ENCODE measurements at regions not wholly inside any gene's neighbourhood (a gene's known extent, or its start where the extent isn't known, plus 50 kb on each side); places are given as distances from the start of the nearest gene placed in this dataset.

GRCh38 chr12:47306130-47306529 lies 226.4 kb upstream of the AMIGO2 start:
- ChIA-PET POLR2A (interaction anchor here (0.7 to 2.4 kb wide), 28 partner anchors 11 to 345 kb away, joined by 3 to 38 read pairs (median 7); partner anchors contain the start of genes AMIGO2 and PCED1B), CTCF (interaction anchor here (1.3 to 2.1 kb wide), 2 partner anchors 102 to 273 kb away, joined by 4 to 19 read pairs; no protein-coding TSS in a partner anchor)

GRCh38 chr12:47305464-47305863 lies 225.7 kb upstream of the AMIGO2 start:
- Histone ChIP-seq H3K4me1 (ENCODE audit: insufficient read depth, low read length) (peaks cover 16% of the 10 kb centered on the region), H3K9me3 (ENCODE audit: control insufficient read depth in 1 of 2, insufficient read depth in 1 of 2, low read length in 2 of 2) (peaks cover 0 to 24% of the 10 kb centered on the region in 2 experiments), H3K27me3 (ENCODE audit: control insufficient read depth in 1 of 2, insufficient read depth in 2 of 2, low read length in 2 of 2) (no peaks in the 10 kb centered on the region), H3K4me3 (ENCODE audit: low read length) (no peak overlapping the region), H3K27ac (ENCODE audit: low read depth in 1 of 2, low read length in 2 of 2) (no peak overlapping the region), H3K36me3 (ENCODE audit: insufficient read depth, low read length) (no peaks in the 10 kb centered on the region)
- intact Hi-C loops (cut with DNase I, micrococcal nuclease): loop anchor here (5.0 to 10.0 kb wide), 6 partner anchors 83 to 1233 kb away; partner anchors contain the start of genes AMIGO2 (in 1 of the 2) and PCED1B (in 1 of the 2)
- DNase-seq (no peak), ATAC-seq (ENCODE audit: poor library complexity) (no peak)
- Mint-ChIP-seq H3K4me3 (peak overlapping the region; percentile 66), H3K4me1 (ENCODE audit: low read depth) (peaks cover 46% of the 10 kb centered on the region), H3K27ac (no peak overlapping the region), H3K27me3 (no peaks in the 10 kb centered on the region), H3K9me3 (peaks cover 9% of the 10 kb centered on the region), H3K36me3 (ENCODE audit: low read depth) (peaks cover 64% of the 10 kb centered on the region)
- CTCF ChIA-PET: no interaction called here
- POLR2A ChIA-PET: interaction anchor here (0.6 kb wide), 1 partner anchor 1314 kb away, joined by 3 read pairs; no protein-coding TSS in a partner anchor
- no peak for TF ChIP-seq CTCF (IDR thresholded peaks at IDR 0.05)

More at GRCh38 chr12:47306130-47306529, 226.4 kb upstream of the AMIGO2 start:
- Histone ChIP-seq H3K27me3 (ENCODE audit: control insufficient read depth in 1 of 2, insufficient read depth in 2 of 2, low read length in 2 of 2) (no peaks in the 10 kb centered on the region), H3K4me1 (ENCODE audit: insufficient read depth, low read length) (peaks cover 16% of the 10 kb centered on the region), H3K27ac (ENCODE audit: low read depth in 1 of 2, low read length in 2 of 2) (no peak overlapping the region), H3K9me3 (ENCODE audit: control insufficient read depth in 1 of 2, insufficient read depth in 1 of 2, low read length in 2 of 2) (peaks cover 3 to 20% of the 10 kb centered on the region in 2 experiments), H3K36me3 (ENCODE audit: insufficient read depth, low read length) (no peaks in the 10 kb centered on the region), H3K4me3 (ENCODE audit: low read length) (no peak overlapping the region)
- peaks cover 64% of the 10 kb centered on the region for H3K36me3 Mint-ChIP-seq (ENCODE audit: low read depth)
- intact Hi-C loops (cut with DNase I, micrococcal nuclease): loop anchor here (2.0 to 10.0 kb wide), 8 partner anchors 29 to 1234 kb away; partner anchors contain the start of genes AMIGO2 (in 2 of the 2) and PCED1B (in 2 of the 2)
- H3K4me3 Mint-ChIP-seq: peak overlapping the region; percentile 66
- ATAC-seq (ENCODE audit: poor library complexity) (no peak), DNase-seq (no peak)
- H3K27ac Mint-ChIP-seq: peak overlapping the region; percentile 93
- no peaks in the 10 kb centered on the region for H3K27me3 Mint-ChIP-seq
- peaks cover 46% of the 10 kb centered on the region for H3K4me1 Mint-ChIP-seq (ENCODE audit: low read depth)
- TF ChIP-seq CTCF (IDR thresholded peaks at IDR 0.05): no peak
- H3K9me3 Mint-ChIP-seq: peaks cover 9% of the 10 kb centered on the region

- peaks cover 25% of the 10 kb centered on the region for H3K4me1 ChIP-seq (ENCODE audit: insufficient read depth, low read length)
- H3K9me3 Mint-ChIP-seq: peaks cover 10% of the 10 kb centered on the region
- H3K4me3 ChIP-seq (ENCODE audit: low read length): no peak overlapping the region
- TF ChIP-seq CTCF (IDR thresholded peaks at IDR 0.05): no peak
- intact Hi-C loops (cut with DNase I, micrococcal nuclease): loop anchor here in 1 of 2 experiments (10.0 kb wide), 1 partner anchor 381 kb away; no protein-coding TSS in a partner anchor
- ATAC-seq (ENCODE audit: poor library complexity) (no peak), DNase-seq (no peak)
- peak overlapping the region; percentile 58 for H3K27ac Mint-ChIP-seq
- peaks cover 0 to 20% of the 10 kb centered on the region in 2 experiments for H3K9me3 ChIP-seq (ENCODE audit: control insufficient read depth in 1 of 2, insufficient read depth in 1 of 2, low read length in 2 of 2)
- no peaks in the 10 kb centered on the region for H3K27me3 Mint-ChIP-seq
- H3K27me3 ChIP-seq (ENCODE audit: control insufficient read depth in 1 of 2, insufficient read depth in 2 of 2, low read length in 2 of 2): no peaks in the 10 kb centered on the region
- peak overlapping the region; percentile 53 for H3K4me3 Mint-ChIP-seq
- no peak overlapping the region for H3K27ac ChIP-seq (ENCODE audit: low read depth in 1 of 2, low read length in 2 of 2)
- ChIA-PET POLR2A (interaction anchor here (1.0 kb wide), 1 partner anchor 28 kb away, joined by 4 read pairs; no protein-coding TSS in a partner anchor), CTCF (no interaction called here)
- H3K36me3 Mint-ChIP-seq (ENCODE audit: low read depth): peaks cover 73% of the 10 kb centered on the region
- H3K36me3 ChIP-seq (ENCODE audit: insufficient read depth, low read length): no peaks in the 10 kb centered on the region
- H3K4me1 Mint-ChIP-seq (ENCODE audit: low read depth): peaks cover 56% of the 10 kb centered on the region
These were observed 224.3 kb upstream of the AMIGO2 start for GRCh38 chr12:47303995-47304560.
